GM18505 (cell line): ENCODE measurements at regions not wholly inside any gene's neighbourhood (a gene's known extent, or its start where the extent isn't known, plus 50 kb on each side); places are given as distances from the start of the nearest gene placed in this dataset.

Experiments used
- ATAC-seq: cut with Tn5 transposase; IDR thresholded peaks from one replicate; pipeline ENCODE4 v1.9.1; 2021; ENCODE audit not compliant: unreplicated experiment
- POLR2A ChIP-seq: IDR thresholded peaks from 4 replicates; pipeline ENCODE4 v1.6.1; 2011; ENCODE audit warnings: borderline replicate concordance; ENCODE audit not compliant: insufficient read depth, insufficient read length; ENCODE audit errors: extremely low read depth

DNA sequence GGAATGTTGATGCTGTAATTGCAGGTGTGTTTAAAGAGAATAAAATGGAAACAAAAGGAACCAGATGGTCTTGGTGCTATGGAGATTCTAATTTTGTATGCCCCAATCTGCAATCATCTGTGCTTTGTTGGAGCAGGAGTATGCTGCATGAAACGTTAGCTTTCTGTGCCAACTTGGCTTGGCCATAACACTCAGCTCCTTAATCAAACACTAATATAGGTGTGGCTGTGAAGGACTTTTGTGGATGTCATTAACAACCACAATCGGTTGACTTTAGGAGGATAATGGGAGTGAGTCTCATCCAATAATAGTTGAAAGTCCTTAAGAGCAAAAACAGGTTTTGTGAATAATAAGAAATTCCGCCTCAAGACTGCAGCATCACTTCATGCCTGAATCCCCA is 399.2 kb downstream of the NLGN4X start:
- ATAC-seq: no peak
- TF ChIP-seq POLR2A: no peak

DNA sequence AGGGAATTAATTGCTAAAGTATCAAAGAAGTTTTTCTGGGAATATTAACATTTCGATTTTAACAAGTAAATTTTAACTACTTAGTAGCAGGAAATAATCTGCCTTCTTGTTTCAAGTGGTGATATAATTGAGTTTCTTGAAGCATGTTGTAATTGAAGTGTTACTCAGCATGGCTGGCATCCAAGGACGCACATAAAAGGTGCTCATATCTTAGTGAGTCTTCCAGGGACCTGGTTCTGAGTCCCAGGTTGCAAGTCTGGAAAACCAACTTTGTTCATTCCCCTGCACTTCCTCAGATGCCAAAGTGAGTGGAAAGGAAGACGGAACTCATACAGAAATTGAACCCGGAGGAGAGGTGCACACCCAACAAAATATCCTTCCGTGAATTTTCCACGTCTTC is 399.6 kb downstream of the NLGN4X start:
- TF ChIP-seq POLR2A: no peak
- no peak for ATAC-seq

DNA sequence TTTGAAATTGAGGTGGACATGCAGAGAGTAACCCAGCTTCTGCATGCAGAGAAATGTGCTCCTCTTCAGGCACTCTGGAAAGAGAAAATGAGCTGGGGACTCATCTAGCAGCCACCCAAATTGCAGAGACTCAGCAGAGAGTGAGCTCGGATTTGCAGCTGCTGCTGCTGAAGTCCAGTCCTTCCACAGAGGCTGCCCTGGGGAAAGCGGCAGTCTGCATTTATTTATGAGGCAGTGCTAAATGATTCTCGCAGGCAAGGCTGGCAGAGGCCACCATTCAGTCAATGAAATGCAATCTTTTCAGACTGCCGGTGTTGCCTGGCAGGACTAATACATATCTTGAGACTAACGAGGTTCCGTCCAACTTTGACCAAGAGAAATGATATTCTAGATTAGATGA is 404.8 kb downstream of the NLGN4X start:
- no peak for TF ChIP-seq POLR2A
- ATAC-seq: no peak

DNA sequence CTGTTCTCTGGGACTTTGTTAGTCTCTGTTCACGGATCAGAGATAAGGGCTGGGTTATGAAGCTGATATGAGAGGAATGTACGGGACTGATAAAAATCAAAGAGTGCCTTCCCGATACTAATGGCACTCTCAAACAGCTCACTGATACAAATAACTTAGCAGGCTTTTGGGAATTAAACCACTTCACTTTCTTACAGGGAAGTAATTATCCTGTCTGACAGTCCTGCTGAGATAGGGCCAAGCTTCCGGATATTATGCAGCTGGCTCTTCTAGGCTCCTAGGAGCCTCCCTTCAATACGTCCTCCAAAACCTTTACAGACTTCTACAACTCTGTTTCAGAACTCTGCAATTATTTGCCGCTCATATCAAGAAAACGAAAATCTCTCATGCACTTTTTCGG is 418.0 kb downstream of the NLGN4X start:
- no peak for ATAC-seq
- no peak for TF ChIP-seq POLR2A

DNA sequence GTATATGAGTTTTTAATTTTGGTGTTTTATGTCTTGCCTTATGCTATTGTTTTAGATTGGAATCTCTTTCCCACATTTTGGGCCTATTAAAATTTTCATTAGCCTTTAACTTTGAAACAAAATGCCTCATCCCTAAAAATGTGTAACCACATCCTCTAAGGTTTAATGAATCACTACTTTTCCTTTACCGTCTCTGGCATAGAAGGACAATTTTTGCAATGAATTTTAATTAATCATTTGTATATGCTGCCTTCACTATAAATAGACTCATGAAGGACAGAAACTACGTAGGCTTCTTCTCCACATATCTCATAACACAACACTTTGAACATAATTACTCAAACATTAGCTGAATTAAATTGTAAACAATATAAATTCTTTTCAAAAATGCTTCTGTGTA is 421.5 kb downstream of the NLGN4X start:
- TF ChIP-seq POLR2A: no peak

DNA sequence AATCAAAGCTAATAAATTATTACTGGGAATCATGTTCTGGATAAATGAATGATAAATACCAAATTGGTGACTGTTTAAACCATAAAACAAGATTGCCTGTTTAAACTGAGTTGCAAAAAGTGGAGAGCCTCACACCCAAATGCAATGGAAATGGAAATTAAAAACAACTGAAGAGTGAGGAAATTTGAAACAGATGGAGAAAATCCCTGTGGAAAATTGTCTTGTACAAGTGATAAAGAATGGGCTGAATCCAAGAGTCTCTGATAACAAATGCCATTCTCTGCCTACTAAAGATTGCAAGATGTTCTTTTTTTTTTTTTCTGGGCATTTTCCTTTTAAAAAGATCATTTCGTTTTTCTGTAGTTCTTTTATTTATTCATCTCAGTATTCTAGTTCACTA is 426.3 kb downstream of the NLGN4X start:
- no peak for TF ChIP-seq POLR2A
- ATAC-seq: no peak

More for the DNA sequence above, 421.5 kb downstream of the NLGN4X start:
- no peak for ATAC-seq

DNA sequence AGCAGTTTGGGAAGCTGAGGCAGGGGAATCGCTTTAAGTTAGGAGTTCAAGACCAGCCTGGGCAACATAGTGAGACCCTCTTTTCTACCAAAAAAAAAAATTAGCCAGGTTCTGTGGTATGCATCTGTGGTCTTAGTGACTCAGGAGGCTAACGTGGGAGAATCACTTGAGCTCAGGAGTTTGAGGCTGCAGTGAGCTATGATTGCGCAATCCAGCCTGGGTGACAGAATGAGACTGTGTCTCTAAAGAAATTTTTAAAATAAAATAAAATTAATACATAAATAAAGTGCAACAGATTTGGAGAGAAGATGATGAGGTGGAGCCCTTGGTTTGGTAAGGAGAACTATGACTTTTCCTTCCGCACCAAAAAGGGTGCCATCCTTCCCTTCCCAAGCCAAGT is 436.9 kb downstream of the NLGN4X start:
- no peak for TF ChIP-seq POLR2A
- no peak for ATAC-seq

DNA sequence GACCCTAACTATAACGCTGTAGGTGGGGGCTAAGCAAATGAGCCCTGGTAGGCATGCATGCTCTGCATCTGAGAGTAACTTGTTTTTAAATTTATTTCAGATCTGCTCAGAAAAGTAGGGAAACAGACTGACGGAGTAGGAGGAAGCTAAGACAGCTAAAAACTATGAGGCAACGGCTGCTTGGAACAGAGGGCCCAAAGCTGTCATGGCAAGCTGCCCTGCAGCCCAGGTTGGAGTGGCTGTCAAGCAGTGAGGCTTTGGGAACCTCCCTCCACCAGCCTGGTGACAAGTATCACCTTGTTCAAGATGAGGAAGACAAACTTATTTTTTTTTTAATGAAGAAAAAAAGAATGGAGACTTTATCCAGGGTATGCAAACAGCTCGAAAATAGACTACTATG is 439.8 kb downstream of the NLGN4X start:
- no peak for TF ChIP-seq POLR2A
- no peak for ATAC-seq

DNA sequence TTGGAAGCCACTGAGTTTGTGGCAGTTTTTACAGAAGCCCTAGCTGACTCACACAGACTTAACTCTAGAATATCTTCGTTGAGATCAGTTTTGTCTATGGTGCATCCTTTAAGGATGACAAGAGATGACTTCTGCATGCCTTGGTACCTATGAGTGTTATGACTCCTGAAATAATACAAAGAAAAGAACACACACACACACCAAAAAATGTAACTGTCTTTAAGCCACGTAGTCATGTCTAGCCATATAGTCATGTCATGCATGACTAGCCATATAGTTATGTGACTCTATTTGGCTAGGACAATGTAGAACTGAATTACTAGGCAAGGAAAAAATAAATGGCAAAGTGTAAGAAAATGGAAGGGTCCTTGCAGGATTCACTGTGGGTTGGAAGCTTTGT is 447.8 kb downstream of the NLGN4X start:
- ATAC-seq: no peak

DNA sequence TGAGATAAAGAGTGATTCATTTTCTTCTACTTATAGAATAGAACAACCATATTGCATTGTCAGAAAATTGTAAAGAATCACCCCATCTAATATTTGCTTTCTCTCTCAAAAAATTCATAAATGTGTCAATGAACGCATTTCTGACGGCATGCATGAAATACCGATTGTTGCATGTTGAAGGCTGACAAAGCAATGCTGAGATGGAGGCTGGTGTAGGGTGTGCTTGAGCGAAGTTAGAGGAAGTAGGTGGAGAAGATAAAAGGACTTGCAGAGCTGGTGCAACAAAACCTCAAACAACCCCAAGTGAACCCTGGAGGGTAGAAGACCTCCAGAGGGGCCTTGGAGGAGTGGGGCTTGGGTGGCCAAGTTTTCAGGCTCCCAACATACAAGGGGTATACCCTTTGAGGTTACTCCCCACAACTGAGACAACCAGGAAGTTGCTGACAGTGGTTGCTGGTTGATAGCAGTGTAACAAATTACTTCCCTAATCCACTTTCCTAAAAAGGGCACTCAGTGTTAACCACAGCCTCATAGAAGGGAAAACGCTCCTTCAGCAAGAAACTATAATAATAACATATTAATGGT is 452.7 kb downstream of the NLGN4X start:
- TF ChIP-seq POLR2A: no peak
- no peak for ATAC-seq

More for the DNA sequence above, 447.8 kb downstream of the NLGN4X start:
- no peak for TF ChIP-seq POLR2A

DNA sequence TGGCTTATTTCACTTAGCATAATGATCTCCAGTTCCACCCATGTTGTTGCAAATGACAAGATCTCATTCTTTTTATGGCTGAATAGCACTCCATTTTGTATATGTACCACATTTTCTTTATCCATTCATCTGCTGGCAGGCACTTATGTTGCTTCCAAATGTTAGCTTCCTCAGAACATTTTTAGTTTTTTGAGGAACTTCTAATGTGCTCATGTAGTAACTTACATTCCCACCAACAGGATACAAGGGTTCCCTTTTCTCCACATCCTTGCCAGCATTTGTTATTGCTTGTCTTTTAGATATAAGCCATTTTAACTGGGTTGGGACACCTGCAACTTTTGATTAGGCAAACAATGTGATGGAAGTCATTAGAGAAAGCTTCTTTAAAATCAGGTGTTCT is 454.2 kb downstream of the NLGN4X start:
- ATAC-seq: no peak
- no peak for TF ChIP-seq POLR2A

DNA sequence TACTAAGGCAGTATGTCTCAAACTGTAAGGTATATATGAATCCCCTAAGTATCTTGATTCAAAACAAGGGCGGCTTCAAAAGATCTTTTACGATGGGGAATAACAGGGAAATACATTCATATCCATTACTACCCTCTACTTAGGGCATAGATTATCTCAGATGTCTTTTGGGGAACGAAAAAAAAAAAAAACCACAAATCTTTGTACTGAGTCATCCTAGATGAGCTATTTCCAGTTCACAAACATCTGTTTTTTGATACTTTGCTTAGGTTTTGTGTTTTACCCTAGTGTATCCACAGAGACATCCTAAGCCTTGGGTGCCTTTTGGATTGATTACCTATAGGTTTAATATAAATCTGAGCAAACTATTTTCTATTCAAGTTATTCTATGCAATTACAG is 457.2 kb downstream of the NLGN4X start:
- TF ChIP-seq POLR2A: no peak
- ATAC-seq: no peak

DNA sequence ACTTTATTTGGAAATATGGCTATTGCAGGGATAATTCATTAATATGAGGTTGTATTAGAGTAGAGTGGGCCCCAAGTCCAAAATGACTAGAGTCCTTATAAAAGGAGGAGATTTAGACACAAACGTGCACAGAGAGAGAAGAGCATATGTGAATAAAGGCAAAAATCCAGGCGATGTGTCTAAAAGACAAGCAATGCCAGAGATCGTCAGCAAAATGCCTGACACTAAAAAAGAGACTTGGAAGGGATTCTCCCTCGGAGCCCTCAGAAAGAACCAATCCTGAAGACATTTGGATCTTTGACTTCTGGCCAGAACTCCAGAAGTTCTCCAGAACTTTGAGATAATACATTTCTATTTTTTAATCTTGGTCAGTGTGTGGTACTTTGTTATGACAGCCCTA is 472.1 kb downstream of the NLGN4X start:
- no peak for TF ChIP-seq POLR2A
- no peak for ATAC-seq

DNA sequence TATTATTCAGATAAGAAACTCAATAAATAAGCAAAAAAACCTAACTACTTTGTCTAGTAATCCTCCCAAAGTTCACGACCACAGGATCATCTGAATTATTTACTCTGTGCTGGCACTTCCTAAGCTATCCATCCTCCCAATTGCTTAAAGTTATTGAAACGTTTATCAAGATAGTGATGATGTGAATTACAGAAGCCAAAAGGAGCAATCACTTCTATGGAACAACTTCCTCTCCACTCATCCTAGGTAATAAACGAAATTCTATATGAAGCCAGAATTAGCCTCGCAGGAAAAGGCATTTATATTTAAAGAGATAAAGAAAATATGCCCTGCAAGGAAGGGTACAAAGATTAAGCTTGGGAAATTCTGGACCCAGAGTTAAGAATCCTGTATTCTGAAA is 475.4 kb downstream of the NLGN4X start:
- ATAC-seq: no peak
- no peak for TF ChIP-seq POLR2A

DNA sequence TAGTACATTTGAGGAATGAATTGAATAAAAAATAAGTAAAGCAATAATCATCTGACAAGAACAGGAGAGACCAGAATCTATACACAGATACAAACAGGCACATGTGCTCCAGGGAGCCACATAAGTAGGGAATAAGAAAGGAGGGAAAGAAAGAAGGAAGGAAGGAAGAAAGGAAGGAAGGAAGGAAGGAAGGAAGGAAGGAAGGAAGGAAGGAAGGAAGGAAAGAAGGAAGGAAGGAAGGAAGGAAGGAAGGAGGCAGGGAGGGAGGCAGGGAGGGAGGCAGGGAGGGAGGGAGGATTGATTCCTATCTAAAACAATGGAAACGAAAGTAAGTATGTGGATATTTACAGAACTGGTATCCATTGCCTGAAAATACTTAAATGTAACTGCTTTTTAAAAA is 475.8 kb downstream of the NLGN4X start:
- no peak for TF ChIP-seq POLR2A
- ATAC-seq: no peak
